DND-41 (cell line): ENCODE measurements at regions not wholly inside any gene's neighbourhood (a gene's known extent, or its start where the extent isn't known, plus 50 kb on each side); places are given as distances from the start of the nearest gene placed in this dataset.

Experiments used
- ATAC-seq: fragments of 200-7000 bp; cut with Tn5 transposase; 3 replicates; pipeline ENCODE4 v1.9.1; 2021; ENCODE audit warnings: low read depth; ENCODE audit not compliant: insufficient read depth
- DNase-seq: peaks from one replicate; pipeline ENCODE4 v3.0.0-alpha.2; 2020
- H2AFZ ChIP-seq: 2 replicates; pipeline ENCODE4 v1.6.0; 2012; ENCODE audit warnings: low read depth, low read length
- H3K27ac ChIP-seq: 2 replicates; pipeline ENCODE4 v1.5.1; 2012; ENCODE audit warnings: low read length, inconsistent platforms
- H3K27me3 ChIP-seq: fragments of 200-600 bp; sonication (generic); 2 replicates; pipeline ENCODE4 v1.6.0; 2012; ENCODE audit warnings: low read length, mild to moderate bottlenecking, inconsistent platforms; ENCODE audit not compliant: insufficient read depth, poor library complexity
- H3K36me3 ChIP-seq: 2 replicates; pipeline ENCODE4 v1.5.1; 2012; ENCODE audit warnings: low read length, inconsistent platforms; ENCODE audit not compliant: insufficient read depth
- H3K4me1 ChIP-seq: 2 replicates; pipeline ENCODE4 v1.5.1; 2012; ENCODE audit warnings: mild to moderate bottlenecking, low read length; ENCODE audit not compliant: insufficient read depth
- H3K4me2 ChIP-seq: 2 replicates; pipeline ENCODE4 v1.6.0; 2012; ENCODE audit warnings: mild to moderate bottlenecking, moderate library complexity, low read length, inconsistent platforms; ENCODE audit not compliant: insufficient read depth
- H3K4me3 ChIP-seq, 2 experiments: fragments of 200-600 bp in 1 of 2; shearing (Covaris generic) in 1 of 2; 2 replicates each; pipeline ENCODE4 v1.5.1; 2012 to 2016; ENCODE audit warnings: inconsistent platforms in 2 of 2, low read length in 2 of 2, mild to moderate bottlenecking in 2 of 2, low read depth in 1 of 2, moderate library complexity in 1 of 2
- H3K79me2 ChIP-seq: 2 replicates; pipeline ENCODE4 v1.6.0; 2012; ENCODE audit warnings: low read length, inconsistent platforms; ENCODE audit not compliant: insufficient read depth
- H3K9ac ChIP-seq: 2 replicates; pipeline ENCODE4 v1.6.0; 2012; ENCODE audit warnings: low read depth, mild to moderate bottlenecking, inconsistent platforms, low read length, moderate library complexity
- H3K9me3 ChIP-seq: 2 replicates; pipeline ENCODE4 v1.5.1; 2012; ENCODE audit warnings: low read length, moderate library complexity, mild to moderate bottlenecking, inconsistent platforms; ENCODE audit not compliant: insufficient read depth, severe bottlenecking
- H4K20me1 ChIP-seq: 2 replicates; pipeline ENCODE4 v1.6.0; 2012; ENCODE audit warnings: low read length; ENCODE audit not compliant: insufficient read depth
- EZH2 ChIP-seq: IDR thresholded peaks from 3 replicates; pipeline ENCODE4 v1.6.1; 2012; ENCODE audit warnings: borderline replicate concordance, low read depth, mild to moderate bottlenecking, moderate library complexity, low read length, inconsistent platforms; ENCODE audit not compliant: severe bottlenecking
- TF ChIP-seq, protein P1 (sequence below): IDR thresholded peaks from 2 replicates; pipeline ENCODE4 v1.5.1; 2012; ENCODE audit warnings: borderline replicate concordance, low read length, moderate library complexity, mild to moderate bottlenecking; ENCODE audit not compliant: poor library complexity, severe bottlenecking; ENCODE audit errors: extremely low read depth

DNA sequence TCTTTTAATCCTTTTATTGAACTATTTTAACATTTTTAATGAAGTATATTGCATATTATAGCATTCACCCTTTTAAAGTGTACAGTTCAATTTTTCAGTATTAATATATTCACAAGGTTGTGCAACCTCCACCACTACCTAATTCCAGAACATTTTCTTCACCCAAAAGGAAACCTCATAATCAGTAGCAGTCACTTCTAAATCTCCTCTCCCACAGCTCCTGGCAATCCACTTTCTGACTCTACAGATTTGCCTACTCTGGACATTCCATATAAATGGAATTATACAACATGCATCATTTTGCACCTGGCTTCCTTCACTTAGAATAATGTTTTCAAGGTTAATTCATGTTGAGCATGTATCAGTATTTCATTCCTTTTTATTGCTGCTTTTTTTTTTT lies 55.0 kb upstream of the HRH1 start:
- H3K36me3 ChIP-seq: no peaks in the 10 kb centered on the region
- H3K4me2 ChIP-seq: no peak overlapping the region
- no peaks in the 10 kb centered on the region for H3K9me3 ChIP-seq
- H4K20me1 ChIP-seq: no peaks in the 10 kb centered on the region
- H3K27ac ChIP-seq: no peak overlapping the region
- DNase-seq (no peak), ATAC-seq (no peak)
- H3K4me1 ChIP-seq: peaks cover 9% of the 10 kb centered on the region; the same call in 1 of the 2 replicates
- H3K9ac ChIP-seq: no peak overlapping the region
- H3K4me3 ChIP-seq: no peak overlapping the region
- no peaks in the 10 kb centered on the region for H3K79me2 ChIP-seq
- no peak overlapping the region for H2AFZ ChIP-seq
- peaks cover 6% of the 10 kb centered on the region for H3K27me3 ChIP-seq
- no peak for TF ChIP-seq EZH2
- TF ChIP-seq, protein P1, sequence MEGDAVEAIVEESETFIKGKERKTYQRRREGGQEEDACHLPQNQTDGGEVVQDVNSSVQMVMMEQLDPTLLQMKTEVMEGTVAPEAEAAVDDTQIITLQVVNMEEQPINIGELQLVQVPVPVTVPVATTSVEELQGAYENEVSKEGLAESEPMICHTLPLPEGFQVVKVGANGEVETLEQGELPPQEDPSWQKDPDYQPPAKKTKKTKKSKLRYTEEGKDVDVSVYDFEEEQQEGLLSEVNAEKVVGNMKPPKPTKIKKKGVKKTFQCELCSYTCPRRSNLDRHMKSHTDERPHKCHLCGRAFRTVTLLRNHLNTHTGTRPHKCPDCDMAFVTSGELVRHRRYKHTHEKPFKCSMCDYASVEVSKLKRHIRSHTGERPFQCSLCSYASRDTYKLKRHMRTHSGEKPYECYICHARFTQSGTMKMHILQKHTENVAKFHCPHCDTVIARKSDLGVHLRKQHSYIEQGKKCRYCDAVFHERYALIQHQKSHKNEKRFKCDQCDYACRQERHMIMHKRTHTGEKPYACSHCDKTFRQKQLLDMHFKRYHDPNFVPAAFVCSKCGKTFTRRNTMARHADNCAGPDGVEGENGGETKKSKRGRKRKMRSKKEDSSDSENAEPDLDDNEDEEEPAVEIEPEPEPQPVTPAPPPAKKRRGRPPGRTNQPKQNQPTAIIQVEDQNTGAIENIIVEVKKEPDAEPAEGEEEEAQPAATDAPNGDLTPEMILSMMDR: no peak
